Endothelial cell of umbilical vein (primary cell): ENCODE measurements at regions not wholly inside any gene's neighbourhood (a gene's known extent, or its start where the extent isn't known, plus 50 kb on each side); places are given as distances from the start of the nearest gene placed in this dataset.
A peak's percentile ranks its signal among the peaks of the same experiment; 100 is the strongest.
"Not testable (repeated sequence)": the region's sequence is repeated elsewhere in the genome, so short reads cannot be mapped to it uniquely, and the experiment has no call there.

ENCODE experiments used
- BruUV-seq: library from RNA; stranded (reverse); fragments of 400-500 nt; replicated peaks from 2 replicates; lab custom pipeline; 2021; lab: Mats Ljungman, UMichigan
- CTCF ChIA-PET: fragments of 300-600, 350-600 bp; sonication (Branson Sonifier 250); formaldehyde crosslinking; loops from one replicate; lab custom pipeline; 2021; ENCODE audit warnings: antibody characterized with exemption, inconsistent platforms; lab: Charles Lee
- POLR2A ChIA-PET: fragments of 300-600, 350-600 bp; sonication (Branson Sonifier 250); formaldehyde crosslinking; loops from one replicate; lab custom pipeline; 2021; ENCODE audit warnings: antibody characterized with exemption, inconsistent platforms; lab: Charles Lee
- DNase-seq: peaks from one replicate; pipeline ENCODE4 v3.0.0-alpha.2; 2011; ENCODE audit warnings: low read depth, low spot score
- FAIRE-seq: peaks from 2 replicates; lab custom pipeline; 2011; peaks lifted over from hg19 to GRCh38; lab: Jason Lieb, UNC
- H2AFZ ChIP-seq: 2 replicates; pipeline ENCODE4 v1.6.0; 2012; ENCODE audit warnings: low read depth, low read length, control low read depth, inconsistent platforms
- H3K27ac ChIP-seq: 2 replicates; pipeline ENCODE4 v1.5.1; 2011; ENCODE audit warnings: low read depth, mild to moderate bottlenecking, control low read depth, low read length, moderate library complexity; ENCODE audit not compliant: insufficient read depth
- H3K27me3 ChIP-seq, 2 experiments: 2 replicates each; pipeline versions ENCODE4 v1.6.0 to v1.6.1; 2011; ENCODE audit warnings: low read length in 2 of 2, mixed read lengths in 1 of 2; ENCODE audit not compliant: control insufficient read depth in 2 of 2, insufficient read depth in 2 of 2
- H3K36me3 ChIP-seq, 2 experiments: 2 replicates in 1 of 2; 3 replicates in 1 of 2; pipeline ENCODE4 v1.5.1; 2011; ENCODE audit warnings: low read length in 2 of 2, mild to moderate bottlenecking in 1 of 2, moderate library complexity in 1 of 2; ENCODE audit not compliant: control insufficient read depth in 2 of 2, insufficient read depth in 2 of 2; ENCODE audit errors: extremely low read depth in 1 of 2
- H3K4me1 ChIP-seq: 3 replicates; pipeline ENCODE4 v1.5.1; 2011; ENCODE audit warnings: mild to moderate bottlenecking, low read length; ENCODE audit not compliant: control insufficient read depth, insufficient read depth; ENCODE audit errors: extremely low read depth
- H3K4me2 ChIP-seq: 2 replicates; pipeline ENCODE4 v1.6.1; 2011; ENCODE audit warnings: low read length, control low read depth, mixed read lengths; ENCODE audit not compliant: insufficient read depth
- H3K4me3 ChIP-seq, 3 experiments: fragments of 200-600 bp in 1 of 3; sonication (generic), shearing (Covaris generic) in 1 of 3; replicated peaks in 1 of 3; 2 replicates each; pipeline ENCODE4 v1.5.1; 2011 to 2016; ENCODE audit warnings: control low read depth in 3 of 3, low read length in 3 of 3, mild to moderate bottlenecking in 2 of 3, inconsistent platforms in 1 of 3, low read depth in 1 of 3, moderate library complexity in 1 of 3; ENCODE audit not compliant: insufficient read depth in 1 of 3
- H3K79me2 ChIP-seq: 2 replicates; pipeline ENCODE4 v1.6.0; 2012; ENCODE audit warnings: low read length, inconsistent platforms; ENCODE audit not compliant: control insufficient read depth, insufficient read depth
- H3K9ac ChIP-seq: replicated peaks from 2 replicates; pipeline ENCODE3; 2011; ENCODE audit warnings: low read length, control low read depth; ENCODE audit not compliant: insufficient read depth; ENCODE audit errors: extremely low read depth
- H3K9me1 ChIP-seq: replicated peaks from 3 replicates; pipeline ENCODE4 v1.6.0; 2011; ENCODE audit warnings: mild to moderate bottlenecking, low read length; ENCODE audit not compliant: control insufficient read depth, insufficient read depth; ENCODE audit errors: extremely low read depth
- H3K9me3 ChIP-seq: replicated peaks from 2 replicates; pipeline ENCODE4 v1.5.1; 2012; ENCODE audit warnings: low read length, inconsistent platforms; ENCODE audit not compliant: control insufficient read depth, insufficient read depth
- H4K20me1 ChIP-seq: replicated peaks from 2 replicates; pipeline ENCODE3; 2011; ENCODE audit warnings: mild to moderate bottlenecking, low read length; ENCODE audit not compliant: control insufficient read depth, insufficient read depth; ENCODE audit errors: extremely low read depth
- CTCF ChIP-seq, 2 donors: IDR thresholded peaks; 1 replicate in 1 of 2; 2 replicates in 1 of 2; pipeline ENCODE4 v1.5.1; 2011; ENCODE audit warnings: low read length in 2 of 2, mild to moderate bottlenecking in 2 of 2, moderate library complexity in 2 of 2, control low read depth in 1 of 2, inconsistent platforms in 1 of 2, low read depth in 1 of 2; ENCODE audit not compliant: insufficient read depth in 1 of 2; ENCODE audit errors: extremely low read depth in 1 of 2
- EZH2 ChIP-seq: IDR thresholded peaks from 2 replicates; pipeline ENCODE4 v1.6.1; 2012; ENCODE audit warnings: borderline replicate concordance, low read depth, mild to moderate bottlenecking, moderate library complexity, low read length, inconsistent platforms; ENCODE audit not compliant: severe bottlenecking
- FOS ChIP-seq: IDR thresholded peaks from 2 replicates; pipeline ENCODE4 v1.6.1; 2011; ENCODE audit warnings: mild to moderate bottlenecking, low read length, moderate library complexity, borderline replicate concordance; ENCODE audit not compliant: insufficient read depth
- GATA2 ChIP-seq: IDR thresholded peaks from 2 replicates; pipeline ENCODE4 v1.7.0; 2011; ENCODE audit warnings: low read depth, mild to moderate bottlenecking, moderate library complexity, mixed read lengths, low read length; ENCODE audit not compliant: insufficient read length, insufficient read depth
- JUN ChIP-seq: IDR thresholded peaks from 2 replicates; pipeline ENCODE4 v1.6.1; 2011; ENCODE audit warnings: borderline replicate concordance, low read depth; ENCODE audit not compliant: insufficient read length, insufficient read depth
- MYC ChIP-seq: IDR thresholded peaks from one replicate; pipeline ENCODE4 v1.6.1; 2011; ENCODE audit warnings: mild to moderate bottlenecking, low read depth, low read length
- POLR2A ChIP-seq: IDR thresholded peaks from 2 replicates; pipeline ENCODE4 v1.6.1; 2012; ENCODE audit warnings: low read depth, mild to moderate bottlenecking, control low read depth, low read length
- POLR2AphosphoS5 ChIP-seq: IDR thresholded peaks from 2 replicates; pipeline ENCODE4 v1.6.1; 2012; ENCODE audit warnings: low read depth, mild to moderate bottlenecking, control low read depth, low read length, moderate library complexity; ENCODE audit not compliant: insufficient read depth
- dilution Hi-C: fragments of 300-500 bp; cut with MboI; formaldehyde crosslinking; loops from one replicate; pipeline ENCODE4 v1.15.0; 2019; ENCODE audit warnings: low sequenced_read_pairs; ENCODE audit not compliant: extremely low pct_ligation_motif_present
- intact Hi-C: fragments of 100-400 bp; cut with micrococcal nuclease; formaldehyde crosslinking; loops from one replicate; pipeline ENCODE4 v1.10.0; 2022
- TF ChIP-seq, protein P1 (sequence below): IDR thresholded peaks from 2 replicates; pipeline ENCODE4 v1.6.1; 2011; ENCODE audit not compliant: insufficient read depth, insufficient read length

DNA sequence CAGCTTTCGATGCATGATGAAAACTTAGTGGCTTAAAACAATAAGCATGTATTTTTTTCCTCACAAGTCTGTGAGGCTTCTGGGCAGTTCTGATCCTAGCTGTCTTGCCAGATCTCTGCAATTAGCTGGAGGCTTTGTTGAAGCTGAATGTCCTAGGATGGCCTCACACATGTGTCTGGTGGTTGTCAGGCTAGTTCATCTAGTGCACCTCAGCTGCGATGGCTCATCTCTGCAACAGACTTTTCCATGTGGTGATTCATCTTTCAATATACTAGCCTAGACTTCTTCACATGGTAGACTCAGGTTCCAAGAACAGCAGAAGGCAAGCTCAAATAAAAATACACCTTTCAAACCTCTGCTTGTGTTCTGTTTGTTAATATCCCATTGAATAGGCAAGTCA is 66.5 kb upstream of the IL1RAPL1 start:
- Histone ChIP-seq H3K4me3 (no peak overlapping the region), H3K27ac (no peak overlapping the region), H3K9me3 (no peaks in the 10 kb centered on the region), H3K27me3 (no peaks in the 10 kb centered on the region), H3K9ac (no peak overlapping the region), H3K9me1 (no peaks in the 10 kb centered on the region), H3K79me2 (no peaks in the 10 kb centered on the region), H2AFZ (no peak overlapping the region), H3K36me3 (no peaks in the 10 kb centered on the region), H3K4me2 (no peak overlapping the region), H4K20me1 (no peaks in the 10 kb centered on the region), H3K4me1 (no peaks in the 10 kb centered on the region)
- DNase-seq: no peak
- ChIA-PET POLR2A (no interaction called here), CTCF (no interaction called here)
- FAIRE-seq: no peak
- no TSS peak for BruUV-seq
- intact Hi-C loops: no loop called here
- TF ChIP-seq FOS (no peak), CTCF (IDR thresholded peaks at IDR 0.05; ENCODE audit: extremely low read depth in 1 of 2, insufficient read depth in 1 of 2, low read depth in 1 of 2, low read length in 2 of 2) (no peak), EZH2 (no peak), POLR2AphosphoS5 (no peak), GATA2 (no peak), MYC (no peak), POLR2A (no peak), JUN (no peak)
- TF ChIP-seq, protein P1, sequence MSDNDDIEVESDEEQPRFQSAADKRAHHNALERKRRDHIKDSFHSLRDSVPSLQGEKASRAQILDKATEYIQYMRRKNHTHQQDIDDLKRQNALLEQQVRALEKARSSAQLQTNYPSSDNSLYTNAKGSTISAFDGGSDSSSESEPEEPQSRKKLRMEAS: no peak
- dilution Hi-C loops: no loop called here

DNA sequence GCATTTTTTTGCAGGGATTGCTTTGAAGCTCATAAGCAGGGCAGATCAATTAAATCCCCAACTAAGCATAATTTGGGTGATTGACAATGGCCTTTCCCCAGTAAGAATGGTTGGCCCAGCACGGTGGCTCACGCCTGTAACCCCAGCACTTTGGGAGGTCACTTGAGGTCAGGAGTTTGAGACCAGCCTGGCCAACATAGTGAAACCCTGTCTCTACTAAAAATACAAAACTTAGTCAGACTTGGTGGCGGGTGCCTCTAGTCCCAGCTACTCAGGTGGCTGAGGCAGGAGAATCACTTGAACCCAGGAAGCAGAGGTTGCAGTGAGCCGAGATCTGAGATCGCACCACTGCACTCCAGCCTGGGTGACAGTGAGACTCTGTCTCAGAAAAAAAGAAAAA is 58.9 kb upstream of the IL1RAPL1 start:
- H4K20me1 ChIP-seq, intact Hi-C loops, dilution Hi-C loops: not testable (repeated sequence)

More for the DNA sequence above, 58.9 kb upstream of the IL1RAPL1 start:
- H3K9me3 ChIP-seq, H3K9ac ChIP-seq, H3K4me3 ChIP-seq, H3K36me3 ChIP-seq, H3K27me3 ChIP-seq, H2AFZ ChIP-seq, H3K9me1 ChIP-seq, BruUV-seq, H3K27ac ChIP-seq, H3K4me1 ChIP-seq, H3K79me2 ChIP-seq, DNase-seq, H3K4me2 ChIP-seq, POLR2A ChIA-PET: not testable (repeated sequence)
- CTCF ChIA-PET: interaction anchor here (0.7 kb wide), 1 partner anchor 244 kb away, joined by 3 read pairs; no protein-coding TSS in a partner anchor
- FAIRE-seq: peak; percentile 37
